ENCODE measurements at regions not wholly inside any gene's neighbourhood (a gene's known extent, or its start where the extent isn't known, plus 50 kb on each side); places are given as distances from the start of the nearest gene placed in this dataset.
A peak's percentile ranks its signal among the peaks of the same experiment; 100 is the strongest.

DNA sequence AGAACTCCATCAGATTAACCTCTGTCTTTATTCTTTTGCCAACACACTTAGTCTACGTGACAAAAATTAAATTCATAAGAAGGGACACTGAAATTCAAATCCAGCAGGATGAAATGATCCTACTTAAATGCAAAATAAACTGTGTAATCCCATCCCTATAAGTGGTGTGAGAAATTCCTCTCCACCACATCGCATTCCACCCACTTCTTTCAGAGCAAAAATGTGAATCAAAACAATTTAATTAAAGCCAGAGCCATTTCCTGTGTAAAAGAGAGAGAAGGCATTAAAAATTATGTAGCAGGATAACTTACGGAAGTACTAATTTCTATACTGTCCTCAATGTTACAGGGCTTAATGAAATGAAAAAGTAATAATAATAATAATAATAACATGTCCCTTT, 844.3 kb downstream of the GALC start:
- 49 to 65% methylated on average over 3 of the region's 3 CpGs for WGBS, 2 donors
- no peak for DNase-seq
- H3K9me3 ChIP-seq (ENCODE audit: control insufficient read depth in 4 of 4, insufficient read depth in 3 of 4, low read length in 3 of 4), result no peaks in the 10 kb centered on the region
- no peaks in the 10 kb centered on the region for H3K4me1 ChIP-seq (ENCODE audit: control insufficient read depth in 5 of 5, insufficient read depth in 5 of 5, low read length in 5 of 5)
- H3K36me3 ChIP-seq (ENCODE audit: control insufficient read depth in 4 of 4, insufficient read depth in 4 of 4, low read length in 4 of 4), result no peaks in the 10 kb centered on the region
- no peak overlapping the region for H3K27ac ChIP-seq (ENCODE audit: low read depth in 1 of 2, low read length in 1 of 2)
- no peak for ATAC-seq (ENCODE audit: insufficient read depth, low FRiP score)
- TF ChIP-seq, protein P1, sequence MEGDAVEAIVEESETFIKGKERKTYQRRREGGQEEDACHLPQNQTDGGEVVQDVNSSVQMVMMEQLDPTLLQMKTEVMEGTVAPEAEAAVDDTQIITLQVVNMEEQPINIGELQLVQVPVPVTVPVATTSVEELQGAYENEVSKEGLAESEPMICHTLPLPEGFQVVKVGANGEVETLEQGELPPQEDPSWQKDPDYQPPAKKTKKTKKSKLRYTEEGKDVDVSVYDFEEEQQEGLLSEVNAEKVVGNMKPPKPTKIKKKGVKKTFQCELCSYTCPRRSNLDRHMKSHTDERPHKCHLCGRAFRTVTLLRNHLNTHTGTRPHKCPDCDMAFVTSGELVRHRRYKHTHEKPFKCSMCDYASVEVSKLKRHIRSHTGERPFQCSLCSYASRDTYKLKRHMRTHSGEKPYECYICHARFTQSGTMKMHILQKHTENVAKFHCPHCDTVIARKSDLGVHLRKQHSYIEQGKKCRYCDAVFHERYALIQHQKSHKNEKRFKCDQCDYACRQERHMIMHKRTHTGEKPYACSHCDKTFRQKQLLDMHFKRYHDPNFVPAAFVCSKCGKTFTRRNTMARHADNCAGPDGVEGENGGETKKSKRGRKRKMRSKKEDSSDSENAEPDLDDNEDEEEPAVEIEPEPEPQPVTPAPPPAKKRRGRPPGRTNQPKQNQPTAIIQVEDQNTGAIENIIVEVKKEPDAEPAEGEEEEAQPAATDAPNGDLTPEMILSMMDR (IDR thresholded peaks at IDR 0.05; ENCODE audit: control extremely low read depth, extremely low read depth), result no peak
- no peaks in the 10 kb centered on the region for H3K27me3 ChIP-seq (ENCODE audit: control insufficient read depth in 3 of 3, insufficient read depth in 3 of 3, low read length in 2 of 3)
- no peak overlapping the region for H3K4me3 ChIP-seq
- no peak overlapping the region for H3K9ac ChIP-seq (ENCODE audit: insufficient read depth in 1 of 2, low read length in 2 of 2)

DNA sequence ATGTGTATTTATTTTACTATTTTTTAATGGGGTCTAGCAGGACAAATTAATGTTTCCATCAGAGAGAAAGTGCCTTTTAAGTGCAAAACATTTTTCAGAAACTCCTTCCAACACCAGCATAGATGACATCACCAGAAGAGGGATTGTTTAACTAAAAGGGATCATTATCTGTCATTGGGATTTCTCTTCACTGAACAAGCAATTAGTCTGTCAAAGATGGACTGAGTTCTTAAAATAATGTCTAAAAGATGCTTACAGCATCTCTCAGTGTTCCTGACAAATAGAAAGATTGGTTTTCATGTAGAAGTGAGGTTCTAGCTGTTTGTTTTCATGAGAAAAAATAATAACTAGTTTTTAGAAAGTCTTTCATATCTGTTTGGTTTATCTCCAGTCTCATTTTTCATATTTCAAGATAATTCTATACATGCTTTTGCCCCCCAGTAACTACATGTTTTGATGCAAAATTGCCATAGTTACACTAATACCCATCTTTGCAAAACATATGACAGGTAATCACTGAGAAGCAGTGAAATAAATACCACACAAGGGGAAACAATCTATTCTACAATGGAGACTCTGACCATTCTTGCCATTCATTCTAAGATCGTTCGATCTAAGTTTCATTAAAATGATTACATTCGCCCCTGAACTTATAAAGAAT, 850.3 kb downstream of the GALC start:
- no peaks in the 10 kb centered on the region for H3K27me3 ChIP-seq (ENCODE audit: control insufficient read depth in 3 of 3, insufficient read depth in 3 of 3, low read length in 2 of 3)
- 88 to 94% methylated on average over 3 of the region's 3 CpGs for WGBS, 2 donors
- H3K9me3 ChIP-seq (ENCODE audit: control insufficient read depth in 4 of 4, insufficient read depth in 3 of 4, low read length in 3 of 4), result no peaks in the 10 kb centered on the region
- H3K36me3 ChIP-seq (ENCODE audit: control insufficient read depth in 4 of 4, insufficient read depth in 4 of 4, low read length in 4 of 4), result no peaks in the 10 kb centered on the region
- DNase-seq, result no peak
- TF ChIP-seq, protein P1 (IDR thresholded peaks at IDR 0.05; ENCODE audit: control extremely low read depth, extremely low read depth), result no peak
- H3K27ac ChIP-seq (ENCODE audit: low read depth in 1 of 2, low read length in 1 of 2), result no peak overlapping the region
- H3K4me3 ChIP-seq, result no peak overlapping the region
- no peak for ATAC-seq (ENCODE audit: insufficient read depth, low FRiP score)
- H3K4me1 ChIP-seq (ENCODE audit: control insufficient read depth in 5 of 5, insufficient read depth in 5 of 5, low read length in 5 of 5), result no peaks in the 10 kb centered on the region
- no peak overlapping the region for H3K9ac ChIP-seq (ENCODE audit: insufficient read depth in 1 of 2, low read length in 2 of 2)

DNA sequence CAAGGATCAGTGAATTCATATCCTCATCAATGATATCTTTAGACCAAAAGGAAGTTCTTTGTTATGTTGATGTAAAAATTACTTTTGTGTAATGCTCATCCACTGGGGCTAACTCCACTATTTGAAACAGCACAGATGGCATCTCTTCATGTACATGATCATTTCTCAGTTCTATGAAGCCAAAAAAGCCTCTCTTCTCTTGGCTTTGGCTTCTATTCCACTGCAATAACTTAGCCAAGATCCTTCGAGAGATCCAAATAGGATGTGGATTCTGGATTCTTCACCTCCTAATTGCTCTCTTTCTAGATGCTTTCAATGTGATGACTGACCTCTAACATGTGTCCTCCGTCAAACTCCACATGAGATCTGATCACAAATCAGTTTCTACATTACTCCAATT, 851.2 kb downstream of the GALC start:
- 74 to 86% methylated on average over 2 of the region's 2 CpGs for WGBS, 2 donors
- no peaks in the 10 kb centered on the region for H3K9me3 ChIP-seq (ENCODE audit: control insufficient read depth in 4 of 4, insufficient read depth in 3 of 4, low read length in 3 of 4)
- DNase-seq, result peak in 1 of 3 donors; percentile 19
- TF ChIP-seq, protein P1 (IDR thresholded peaks at IDR 0.05; ENCODE audit: control extremely low read depth, extremely low read depth), result no peak
- H3K27ac ChIP-seq (ENCODE audit: low read depth in 1 of 2, low read length in 1 of 2), result no peak overlapping the region
- H3K9ac ChIP-seq (ENCODE audit: insufficient read depth in 1 of 2, low read length in 2 of 2), result no peak overlapping the region
- H3K36me3 ChIP-seq (ENCODE audit: control insufficient read depth in 4 of 4, insufficient read depth in 4 of 4, low read length in 4 of 4), result no peaks in the 10 kb centered on the region
- no peak overlapping the region for H3K4me3 ChIP-seq
- H3K4me1 ChIP-seq (ENCODE audit: control insufficient read depth in 5 of 5, insufficient read depth in 5 of 5, low read length in 5 of 5), result no peaks in the 10 kb centered on the region
- no peak for ATAC-seq (ENCODE audit: insufficient read depth, low FRiP score)
- no peaks in the 10 kb centered on the region for H3K27me3 ChIP-seq (ENCODE audit: control insufficient read depth in 3 of 3, insufficient read depth in 3 of 3, low read length in 2 of 3)

DNA sequence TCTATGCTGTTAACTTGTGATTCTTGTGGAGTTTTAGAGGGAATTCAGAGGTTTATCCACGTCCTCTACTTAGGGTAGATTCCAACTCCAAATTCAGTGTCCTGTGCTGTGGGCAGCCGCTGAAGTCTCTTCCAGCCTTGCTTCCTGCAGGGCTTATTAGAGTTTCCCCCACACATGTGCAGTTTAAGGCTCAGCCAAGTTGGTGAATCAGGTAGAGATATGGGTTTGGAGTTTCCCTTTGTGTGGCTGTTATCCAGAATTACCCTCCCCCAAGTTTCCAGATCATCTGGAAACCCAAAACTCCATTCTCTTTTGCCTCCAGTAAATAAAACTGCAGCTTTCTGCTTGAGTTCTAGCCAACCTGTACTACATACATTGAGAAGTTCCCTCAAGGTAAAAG, 853.7 kb downstream of the GALC start:
- H3K27me3 ChIP-seq (ENCODE audit: control insufficient read depth in 3 of 3, insufficient read depth in 3 of 3, low read length in 2 of 3), result no peaks in the 10 kb centered on the region
- no peaks in the 10 kb centered on the region for H3K9me3 ChIP-seq (ENCODE audit: control insufficient read depth in 4 of 4, insufficient read depth in 3 of 4, low read length in 3 of 4)
- no peak overlapping the region for H3K9ac ChIP-seq (ENCODE audit: insufficient read depth in 1 of 2, low read length in 2 of 2)
- ATAC-seq (ENCODE audit: insufficient read depth, low FRiP score) (no peak), DNase-seq (no peak)
- no peak overlapping the region for H3K27ac ChIP-seq (ENCODE audit: low read depth in 1 of 2, low read length in 1 of 2)
- TF ChIP-seq, protein P1 (IDR thresholded peaks at IDR 0.05; ENCODE audit: control extremely low read depth, extremely low read depth), result no peak
- no peaks in the 10 kb centered on the region for H3K4me1 ChIP-seq (ENCODE audit: control insufficient read depth in 5 of 5, insufficient read depth in 5 of 5, low read length in 5 of 5)
- 68 to 74% methylated on average over 2 of the region's 2 CpGs for WGBS, 2 donors
- no peak overlapping the region for H3K4me3 ChIP-seq
- H3K36me3 ChIP-seq (ENCODE audit: control insufficient read depth in 4 of 4, insufficient read depth in 4 of 4, low read length in 4 of 4), result no peaks in the 10 kb centered on the region
